ENCODE measurements at regions not wholly inside any gene's neighbourhood (a gene's known extent, or its start where the extent isn't known, plus 50 kb on each side); places are given as distances from the start of the nearest gene placed in this dataset.

GRCh38 chr6:98124171-98124570 lies 710.2 kb upstream of the POU3F2 start:
- DNase-seq: no peak
- H3K27me3 ChIP-seq: no peaks in the 10 kb centered on the region
- H3K4me3 ChIP-seq: no peak overlapping the region
- no peaks in the 10 kb centered on the region for H3K9me3 ChIP-seq
- no peaks in the 10 kb centered on the region for H3K36me3 ChIP-seq

- Histone ChIP-seq H3K9me3 (no peaks in the 10 kb centered on the region), H3K36me3 (no peaks in the 10 kb centered on the region), H3K4me3 (no peak overlapping the region), H3K27me3 (no peaks in the 10 kb centered on the region)
- no peak for DNase-seq
Measured at GRCh38 chr6:98131290-98131990, 702.9 kb upstream of the POU3F2 start.

- no peak for DNase-seq
- Histone ChIP-seq H3K27me3 (no peaks in the 10 kb centered on the region), H3K9me3 (no peaks in the 10 kb centered on the region), H3K36me3 (no peaks in the 10 kb centered on the region), H3K4me3 (no peak overlapping the region)
Measured at GRCh38 chr6:98136333-98136732, 698.0 kb upstream of the POU3F2 start.

- Histone ChIP-seq H3K36me3 (no peaks in the 10 kb centered on the region), H3K9me3 (no peaks in the 10 kb centered on the region), H3K4me3 (no peak overlapping the region), H3K27me3 (no peaks in the 10 kb centered on the region)
- no peak for DNase-seq
Measured at GRCh38 chr6:98137391-98137790, 697.0 kb upstream of the POU3F2 start.

- Histone ChIP-seq H3K27me3 (no peaks in the 10 kb centered on the region), H3K9me3 (0 out of 2 replicates have a peak, but pooled peaks cover 2% of the 10 kb centered on the region), H3K4me3 (no peak overlapping the region), H3K36me3 (no peaks in the 10 kb centered on the region)
- DNase-seq: no peak
Measured at GRCh38 chr6:98142839-98143238, 691.5 kb upstream of the POU3F2 start.

- Histone ChIP-seq H3K27me3 (no peaks in the 10 kb centered on the region), H3K9me3 (0 out of 2 replicates have a peak, but pooled peaks cover 2% of the 10 kb centered on the region), H3K4me3 (no peak overlapping the region), H3K36me3 (no peaks in the 10 kb centered on the region)
- DNase-seq: peak; percentile 5
Measured at GRCh38 chr6:98146656-98147055, 687.7 kb upstream of the POU3F2 start.

- no peaks in the 10 kb centered on the region for H3K9me3 ChIP-seq
- 0 out of 2 replicates have a peak, but pooled peaks cover 3% of the 10 kb centered on the region for H3K27me3 ChIP-seq
- no peaks in the 10 kb centered on the region for H3K36me3 ChIP-seq
- DNase-seq: no peak
- H3K4me3 ChIP-seq: no peak overlapping the region
Measured at GRCh38 chr6:98156580-98156979, 677.8 kb upstream of the POU3F2 start.

GRCh38 chr6:98179606-98180005 lies 654.8 kb upstream of the POU3F2 start:
- Histone ChIP-seq H3K4me3 (no peak overlapping the region), H3K27me3 (no peaks in the 10 kb centered on the region), H3K36me3 (no peaks in the 10 kb centered on the region), H3K9me3 (no peaks in the 10 kb centered on the region)
- DNase-seq: no peak

- Histone ChIP-seq H3K27me3 (no peaks in the 10 kb centered on the region), H3K4me3 (no peak overlapping the region), H3K36me3 (no peaks in the 10 kb centered on the region), H3K9me3 (no peaks in the 10 kb centered on the region)
- no peak for DNase-seq
Measured at GRCh38 chr6:98200084-98200483, 634.3 kb upstream of the POU3F2 start.

- Histone ChIP-seq H3K4me3 (no peak overlapping the region), H3K27me3 (no peaks in the 10 kb centered on the region), H3K36me3 (no peaks in the 10 kb centered on the region), H3K9me3 (no peaks in the 10 kb centered on the region)
- DNase-seq: no peak
Measured at GRCh38 chr6:98203170-98203806, 631.1 kb upstream of the POU3F2 start.

GRCh38 chr6:98212468-98212867 lies 621.9 kb upstream of the POU3F2 start:
- Histone ChIP-seq H3K27me3 (no peaks in the 10 kb centered on the region), H3K9me3 (no peaks in the 10 kb centered on the region), H3K36me3 (no peaks in the 10 kb centered on the region), H3K4me3 (no peak overlapping the region)
- no peak for DNase-seq

GRCh38 chr6:98215531-98215930 lies 618.8 kb upstream of the POU3F2 start:
- Histone ChIP-seq H3K36me3 (no peaks in the 10 kb centered on the region), H3K9me3 (no peaks in the 10 kb centered on the region), H3K27me3 (no peaks in the 10 kb centered on the region), H3K4me3 (no peak overlapping the region)
- no peak for DNase-seq

GRCh38 chr6:98230250-98230649 lies 604.1 kb upstream of the POU3F2 start:
- Histone ChIP-seq H3K9me3 (no peaks in the 10 kb centered on the region), H3K27me3 (no peaks in the 10 kb centered on the region), H3K4me3 (no peak overlapping the region), H3K36me3 (no peaks in the 10 kb centered on the region)
- DNase-seq: no peak

- H3K9me3 ChIP-seq: no peaks in the 10 kb centered on the region
- H3K36me3 ChIP-seq: no peaks in the 10 kb centered on the region
- H3K4me3 ChIP-seq: no peak overlapping the region
- no peak for DNase-seq
- H3K27me3 ChIP-seq: no peaks in the 10 kb centered on the region
Measured at GRCh38 chr6:98239057-98239456, 595.3 kb upstream of the POU3F2 start.

GRCh38 chr6:98241630-98242029 lies 592.7 kb upstream of the POU3F2 start:
- H3K36me3 ChIP-seq: no peaks in the 10 kb centered on the region
- H3K4me3 ChIP-seq: no peak overlapping the region
- DNase-seq: no peak
- H3K9me3 ChIP-seq: no peaks in the 10 kb centered on the region
- no peaks in the 10 kb centered on the region for H3K27me3 ChIP-seq

GRCh38 chr6:98254624-98255023 lies 579.8 kb upstream of the POU3F2 start:
- no peaks in the 10 kb centered on the region for H3K9me3 ChIP-seq
- H3K27me3 ChIP-seq: no peaks in the 10 kb centered on the region
- DNase-seq: no peak
- H3K4me3 ChIP-seq: no peak overlapping the region
- H3K36me3 ChIP-seq: no peaks in the 10 kb centered on the region

- no peak for DNase-seq
- no peak overlapping the region for H3K4me3 ChIP-seq
- H3K27me3 ChIP-seq: no peaks in the 10 kb centered on the region
- H3K9me3 ChIP-seq: no peaks in the 10 kb centered on the region
- H3K36me3 ChIP-seq: no peaks in the 10 kb centered on the region
Measured at GRCh38 chr6:98260382-98260781, 574.0 kb upstream of the POU3F2 start.

GRCh38 chr6:98272060-98272459 lies 562.3 kb upstream of the POU3F2 start:
- Histone ChIP-seq H3K36me3 (no peaks in the 10 kb centered on the region), H3K4me3 (no peak overlapping the region), H3K9me3 (no peaks in the 10 kb centered on the region), H3K27me3 (no peaks in the 10 kb centered on the region; the same call in 1 of the 2 replicates)
- DNase-seq: no peak
